ENCODE measurements at regions not wholly inside any gene's neighbourhood (a gene's known extent, or its start where the extent isn't known, plus 50 kb on each side); places are given as distances from the start of the nearest gene placed in this dataset.

DNA sequence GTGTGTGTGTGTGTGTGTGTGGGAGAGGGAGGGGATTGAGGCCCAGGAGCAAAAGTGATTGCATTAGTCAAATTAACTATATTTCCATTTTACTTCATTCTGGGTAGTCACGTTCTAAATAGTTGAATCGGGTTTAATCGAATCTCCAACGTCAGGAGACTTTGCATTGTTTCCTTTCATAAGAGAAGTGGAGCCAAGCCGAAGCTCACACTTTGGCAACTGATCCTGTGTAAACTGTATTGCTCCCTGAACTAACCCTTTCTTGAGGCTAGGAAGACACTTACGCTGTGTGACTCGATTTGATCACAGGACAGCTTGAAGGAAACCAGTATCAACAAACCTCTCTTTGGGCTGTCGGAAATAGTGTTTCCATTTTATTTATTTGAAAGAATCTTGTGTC is 363.4 kb upstream of the ATP2B1 start:
- TF ChIP-seq GATA2 (IDR thresholded peaks at IDR 0.05; ENCODE audit: low read depth, low read length) (no peak), GATA3 (IDR thresholded peaks at IDR 0.05; ENCODE audit: low read depth, low read length) (no peak)

Data from SH-SY5Y (cell line).